ENCODE measurements at regions not wholly inside any gene's neighbourhood (a gene's known extent, or its start where the extent isn't known, plus 50 kb on each side); places are given as distances from the start of the nearest gene placed in this dataset.

DNA sequence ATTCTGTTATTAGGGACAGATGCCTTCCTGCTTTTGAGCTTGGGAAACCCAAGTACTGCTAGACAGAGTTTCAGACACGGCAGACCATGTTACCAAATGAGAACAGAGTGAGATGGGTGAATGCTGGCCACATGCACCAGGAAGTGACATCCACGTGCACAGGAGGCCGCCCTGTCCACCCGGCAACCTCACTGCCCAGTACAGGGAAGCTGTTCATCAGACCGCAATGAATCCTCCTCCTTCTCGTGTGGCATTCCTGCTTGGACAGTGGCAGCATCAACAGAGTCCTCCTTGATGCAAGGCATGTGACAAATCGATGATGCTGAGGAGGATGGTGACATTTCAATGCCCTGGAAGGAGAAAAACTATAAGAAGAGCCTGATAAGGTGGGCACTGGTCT, 191.0 kb upstream of the SOX1 start:
- Histone ChIP-seq H3K27ac (ENCODE audit: low read length) (no peak overlapping the region), H3K4me1 (ENCODE audit: control insufficient read depth, insufficient read depth, low read length) (no peaks in the 10 kb centered on the region), H3K27me3 (ENCODE audit: control insufficient read depth, insufficient read depth, low read length) (no peaks in the 10 kb centered on the region), H3K4me3 (ENCODE audit: low read length) (no peak overlapping the region), H3K9me3 (ENCODE audit: control insufficient read depth, low read depth, low read length) (no peaks in the 10 kb centered on the region), H3K36me3 (ENCODE audit: control insufficient read depth, insufficient read depth, low read length) (no peaks in the 10 kb centered on the region)
- WGBS (ENCODE audit: insufficient coverage, low lambda C conversion rate): no CpG with 5 or more reads among the region's 7 CpGs
- DNase-seq: no peak

GRCh38 chr13:111876506-111876905, 190.4 kb upstream of the SOX1 start:
- no peaks in the 10 kb centered on the region for H3K36me3 ChIP-seq (ENCODE audit: control insufficient read depth, insufficient read depth, low read length)
- H3K9me3 ChIP-seq (ENCODE audit: control insufficient read depth, low read depth, low read length): no peaks in the 10 kb centered on the region
- 33% methylated on average over 1 of the region's 4 CpGs for WGBS (ENCODE audit: insufficient coverage, low lambda C conversion rate)
- H3K4me1 ChIP-seq (ENCODE audit: control insufficient read depth, insufficient read depth, low read length): no peaks in the 10 kb centered on the region
- no peak for DNase-seq
- no peak overlapping the region for H3K4me3 ChIP-seq (ENCODE audit: low read length)
- H3K27me3 ChIP-seq (ENCODE audit: control insufficient read depth, insufficient read depth, low read length): no peaks in the 10 kb centered on the region
- no peak overlapping the region for H3K27ac ChIP-seq (ENCODE audit: low read length)

DNA sequence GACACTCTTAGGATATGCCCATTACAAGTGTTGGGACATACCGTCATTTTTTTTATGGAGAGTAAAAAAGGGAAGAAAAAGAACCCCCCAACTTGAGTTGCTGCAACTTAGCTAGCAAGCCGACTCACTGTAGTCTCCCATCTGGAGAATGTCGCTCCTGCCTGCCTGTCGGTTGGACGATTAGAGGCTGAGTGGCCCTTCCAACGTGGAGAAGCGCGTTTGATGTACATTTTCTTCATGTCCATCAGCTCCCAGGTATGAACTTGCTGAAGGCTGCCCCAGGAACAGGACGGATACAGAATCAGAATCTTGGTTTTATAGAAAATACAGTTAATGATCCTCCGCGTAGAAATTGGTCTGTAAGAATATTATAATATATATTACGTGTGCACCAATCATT, 189.0 kb upstream of the SOX1 start:
- WGBS (ENCODE audit: insufficient coverage, low lambda C conversion rate): 83% methylated on average over 1 of the region's 12 CpGs
- Histone ChIP-seq H3K4me3 (ENCODE audit: low read length) (no peak overlapping the region), H3K27me3 (ENCODE audit: control insufficient read depth, insufficient read depth, low read length) (no peaks in the 10 kb centered on the region), H3K36me3 (ENCODE audit: control insufficient read depth, insufficient read depth, low read length) (no peaks in the 10 kb centered on the region), H3K9me3 (ENCODE audit: control insufficient read depth, low read depth, low read length) (no peaks in the 10 kb centered on the region), H3K27ac (ENCODE audit: low read length) (no peak overlapping the region), H3K4me1 (ENCODE audit: control insufficient read depth, insufficient read depth, low read length) (no peaks in the 10 kb centered on the region)
- DNase-seq: no peak

GRCh38 chr13:111879719-111880118, 187.2 kb upstream of the SOX1 start:
- DNase-seq: no peak
- Histone ChIP-seq H3K9me3 (ENCODE audit: control insufficient read depth, low read depth, low read length) (no peaks in the 10 kb centered on the region), H3K27ac (ENCODE audit: low read length) (no peak overlapping the region), H3K27me3 (ENCODE audit: control insufficient read depth, insufficient read depth, low read length) (no peaks in the 10 kb centered on the region), H3K4me3 (ENCODE audit: low read length) (no peak overlapping the region), H3K4me1 (ENCODE audit: control insufficient read depth, insufficient read depth, low read length) (no peaks in the 10 kb centered on the region), H3K36me3 (ENCODE audit: control insufficient read depth, insufficient read depth, low read length) (no peaks in the 10 kb centered on the region)
- no CpG with 5 or more reads among the region's 5 CpGs for WGBS (ENCODE audit: insufficient coverage, low lambda C conversion rate)

DNA sequence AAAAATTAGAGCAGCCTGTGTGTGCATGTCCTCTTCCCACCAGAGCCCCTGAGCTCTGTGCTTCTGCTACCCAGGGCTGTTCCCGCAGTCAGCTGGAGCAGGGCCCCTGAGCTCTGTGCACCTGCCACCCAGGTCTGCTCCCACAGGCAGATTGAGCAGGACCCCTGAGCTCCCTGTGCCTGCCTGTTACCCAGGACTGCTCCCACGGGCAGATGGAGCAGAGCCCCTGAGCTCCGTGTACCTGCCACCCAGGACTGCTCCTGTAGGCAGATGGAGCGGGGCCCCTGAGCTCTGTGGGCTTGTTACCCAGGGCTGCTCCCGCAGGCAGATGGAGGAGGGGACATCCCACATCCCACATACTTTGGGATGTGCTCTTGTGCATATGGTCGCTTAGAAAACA, 186.8 kb upstream of the SOX1 start:
- WGBS (ENCODE audit: insufficient coverage, low lambda C conversion rate): 80% methylated on average over 1 of the region's 6 CpGs

GRCh38 chr13:111881700-111882099, 185.2 kb upstream of the SOX1 start:
- H3K27ac ChIP-seq (ENCODE audit: low read length): no peak overlapping the region
- no peaks in the 10 kb centered on the region for H3K9me3 ChIP-seq (ENCODE audit: control insufficient read depth, low read depth, low read length)
- H3K27me3 ChIP-seq (ENCODE audit: control insufficient read depth, insufficient read depth, low read length): no peaks in the 10 kb centered on the region
- WGBS (ENCODE audit: insufficient coverage, low lambda C conversion rate): 100% methylated on average over 1 of the region's 8 CpGs
- H3K36me3 ChIP-seq (ENCODE audit: control insufficient read depth, insufficient read depth, low read length): no peaks in the 10 kb centered on the region
- H3K4me1 ChIP-seq (ENCODE audit: control insufficient read depth, insufficient read depth, low read length): no peaks in the 10 kb centered on the region
- no peak overlapping the region for H3K4me3 ChIP-seq (ENCODE audit: low read length)
- DNase-seq: no peak

More for the DNA sequence above, 186.8 kb upstream of the SOX1 start:
- no peak for DNase-seq
- Histone ChIP-seq H3K4me3 (ENCODE audit: low read length) (no peak overlapping the region), H3K4me1 (ENCODE audit: control insufficient read depth, insufficient read depth, low read length) (no peaks in the 10 kb centered on the region), H3K27ac (ENCODE audit: low read length) (no peak overlapping the region), H3K9me3 (ENCODE audit: control insufficient read depth, low read depth, low read length) (no peaks in the 10 kb centered on the region), H3K36me3 (ENCODE audit: control insufficient read depth, insufficient read depth, low read length) (no peaks in the 10 kb centered on the region), H3K27me3 (ENCODE audit: control insufficient read depth, insufficient read depth, low read length) (no peaks in the 10 kb centered on the region)

GRCh38 chr13:111882351-111882750, 184.6 kb upstream of the SOX1 start:
- Histone ChIP-seq H3K4me3 (ENCODE audit: low read length) (no peak overlapping the region), H3K36me3 (ENCODE audit: control insufficient read depth, insufficient read depth, low read length) (no peaks in the 10 kb centered on the region), H3K4me1 (ENCODE audit: control insufficient read depth, insufficient read depth, low read length) (no peaks in the 10 kb centered on the region), H3K9me3 (ENCODE audit: control insufficient read depth, low read depth, low read length) (no peaks in the 10 kb centered on the region), H3K27ac (ENCODE audit: low read length) (no peak overlapping the region), H3K27me3 (ENCODE audit: control insufficient read depth, insufficient read depth, low read length) (no peaks in the 10 kb centered on the region)
- no peak for DNase-seq
- no CpG with 5 or more reads among the region's 6 CpGs for WGBS (ENCODE audit: insufficient coverage, low lambda C conversion rate)

GRCh38 chr13:111883571-111884343, 183.2 kb upstream of the SOX1 start:
- WGBS (ENCODE audit: insufficient coverage, low lambda C conversion rate): 97% methylated on average over 7 of the region's 17 CpGs
- Histone ChIP-seq H3K4me3 (ENCODE audit: low read length) (no peak overlapping the region), H3K27ac (ENCODE audit: low read length) (no peak overlapping the region), H3K9me3 (ENCODE audit: control insufficient read depth, low read depth, low read length) (no peaks in the 10 kb centered on the region), H3K4me1 (ENCODE audit: control insufficient read depth, insufficient read depth, low read length) (no peaks in the 10 kb centered on the region), H3K27me3 (ENCODE audit: control insufficient read depth, insufficient read depth, low read length) (no peaks in the 10 kb centered on the region), H3K36me3 (ENCODE audit: control insufficient read depth, insufficient read depth, low read length) (no peaks in the 10 kb centered on the region)
- no peak for DNase-seq

GRCh38 chr13:111886217-111886945, 180.6 kb upstream of the SOX1 start:
- no peaks in the 10 kb centered on the region for H3K9me3 ChIP-seq (ENCODE audit: control insufficient read depth, low read depth, low read length)
- H3K36me3 ChIP-seq (ENCODE audit: control insufficient read depth, insufficient read depth, low read length): no peaks in the 10 kb centered on the region
- no peak overlapping the region for H3K27ac ChIP-seq (ENCODE audit: low read length)
- no peak for DNase-seq
- H3K27me3 ChIP-seq (ENCODE audit: control insufficient read depth, insufficient read depth, low read length): peaks cover under 1% of the 10 kb centered on the region
- no peaks in the 10 kb centered on the region for H3K4me1 ChIP-seq (ENCODE audit: control insufficient read depth, insufficient read depth, low read length)
- H3K4me3 ChIP-seq (ENCODE audit: low read length): no peak overlapping the region
- WGBS (ENCODE audit: insufficient coverage, low lambda C conversion rate): no CpG with 5 or more reads among the region's 7 CpGs

- WGBS (ENCODE audit: insufficient coverage, low lambda C conversion rate): no CpG with 5 or more reads among the region's 39 CpGs
- Histone ChIP-seq H3K36me3 (ENCODE audit: control insufficient read depth, insufficient read depth, low read length) (no peaks in the 10 kb centered on the region), H3K9me3 (ENCODE audit: control insufficient read depth, low read depth, low read length) (no peaks in the 10 kb centered on the region), H3K4me3 (ENCODE audit: low read length) (peak overlapping the region; percentile 11), H3K27ac (ENCODE audit: low read length) (no peak overlapping the region), H3K27me3 (ENCODE audit: control insufficient read depth, insufficient read depth, low read length) (peaks cover 30% of the 10 kb centered on the region), H3K4me1 (ENCODE audit: control insufficient read depth, insufficient read depth, low read length) (no peaks in the 10 kb centered on the region)
- peak; percentile 37 to 50 for DNase-seq
These were observed 173.8 kb upstream of the SOX1 start for GRCh38 chr13:111893071-111893606.
